ENCODE measurements at regions not wholly inside any gene's neighbourhood (a gene's known extent, or its start where the extent isn't known, plus 50 kb on each side); places are given as distances from the start of the nearest gene placed in this dataset.
"Not testable (repeated sequence)": the region's sequence is repeated elsewhere in the genome, so short reads cannot be mapped to it uniquely, and the experiment has no call there.

DNA sequence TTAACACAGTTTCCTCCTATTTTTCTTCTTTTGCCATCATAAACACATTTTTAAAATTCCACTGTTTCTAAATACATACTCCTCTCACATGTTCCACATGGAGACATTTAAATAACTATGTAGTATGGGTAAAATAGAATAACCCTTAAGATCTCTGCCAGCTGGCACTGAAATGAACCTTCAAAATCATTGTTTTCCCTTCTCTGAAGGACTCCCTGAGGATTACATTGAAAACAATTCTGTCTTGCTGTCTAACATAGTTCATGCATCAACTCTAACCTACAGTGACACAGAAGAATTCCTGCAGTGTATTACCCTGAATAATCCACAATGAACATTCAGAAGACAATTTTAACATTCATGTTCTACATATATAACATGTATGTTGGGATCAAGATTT, 1361.8 kb upstream of the CITED2 start:
- POLR2A ChIA-PET, result no interaction called here
- H3K36me3 Mint-ChIP-seq (ENCODE audit: low read depth), result no peaks in the 10 kb centered on the region
- H3K9me3 Mint-ChIP-seq, result no peaks in the 10 kb centered on the region
- H3K4me3 Mint-ChIP-seq, result no peak overlapping the region
- no peaks in the 10 kb centered on the region for H3K27me3 Mint-ChIP-seq
- no peak overlapping the region for H3K27ac Mint-ChIP-seq
- no peaks in the 10 kb centered on the region for H3K4me1 Mint-ChIP-seq
- CTCF ChIA-PET, result no interaction called here
- no peak for DNase-seq

DNA sequence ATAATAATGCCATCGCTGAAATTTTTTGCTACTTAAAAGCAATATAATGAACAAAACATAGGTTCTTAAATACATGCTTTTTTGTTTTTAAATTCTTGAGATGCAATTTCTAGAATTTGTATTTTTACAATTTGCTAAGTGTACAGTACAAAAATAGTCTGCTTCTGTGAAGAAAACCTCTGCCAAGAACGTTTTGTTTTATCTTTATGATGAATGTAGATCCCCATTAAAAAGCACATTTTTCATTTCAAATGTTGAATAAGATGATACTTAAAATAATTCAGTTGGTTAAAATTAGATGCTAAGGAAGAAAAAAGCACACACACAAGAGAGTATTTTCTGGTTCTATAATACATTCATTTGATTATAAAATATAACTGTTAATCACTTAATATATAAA, 1358.5 kb upstream of the CITED2 start:
- H3K4me1 Mint-ChIP-seq, result peaks cover 2% of the 10 kb centered on the region
- ChIA-PET CTCF (no interaction called here), POLR2A (no interaction called here)
- no peaks in the 10 kb centered on the region for H3K9me3 Mint-ChIP-seq
- no peak for DNase-seq
- no peaks in the 10 kb centered on the region for H3K27me3 Mint-ChIP-seq
- no peak overlapping the region for H3K27ac Mint-ChIP-seq
- no peak overlapping the region for H3K4me3 Mint-ChIP-seq
- no peaks in the 10 kb centered on the region for H3K36me3 Mint-ChIP-seq (ENCODE audit: low read depth)

DNA sequence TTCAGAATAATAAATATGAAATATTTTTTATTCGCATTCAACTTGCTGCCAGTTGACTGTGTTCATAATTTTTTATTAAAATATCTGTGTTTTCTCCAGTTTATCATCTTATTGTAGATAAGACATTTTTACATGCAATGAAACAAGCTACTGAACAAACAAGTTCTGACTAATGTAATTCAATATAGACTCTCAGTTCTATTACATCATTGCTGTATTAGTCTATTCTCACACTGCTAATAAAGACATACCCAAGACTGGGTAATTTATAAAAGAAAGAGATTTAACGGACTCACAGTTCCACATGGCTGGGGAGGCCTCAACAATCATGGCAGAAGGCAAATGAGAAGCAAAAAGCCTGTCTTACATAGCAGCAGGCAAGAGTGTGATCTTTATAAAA, 1357.7 kb upstream of the CITED2 start:
- no peaks in the 10 kb centered on the region for H3K36me3 Mint-ChIP-seq (ENCODE audit: low read depth)
- H3K27me3 Mint-ChIP-seq, result no peaks in the 10 kb centered on the region
- H3K4me3 Mint-ChIP-seq, result no peak overlapping the region
- H3K27ac Mint-ChIP-seq, result no peak overlapping the region
- DNase-seq, result no peak
- CTCF ChIA-PET, result no interaction called here
- no peaks in the 10 kb centered on the region for H3K9me3 Mint-ChIP-seq
- peaks cover 2% of the 10 kb centered on the region for H3K4me1 Mint-ChIP-seq
- POLR2A ChIA-PET, result no interaction called here

DNA sequence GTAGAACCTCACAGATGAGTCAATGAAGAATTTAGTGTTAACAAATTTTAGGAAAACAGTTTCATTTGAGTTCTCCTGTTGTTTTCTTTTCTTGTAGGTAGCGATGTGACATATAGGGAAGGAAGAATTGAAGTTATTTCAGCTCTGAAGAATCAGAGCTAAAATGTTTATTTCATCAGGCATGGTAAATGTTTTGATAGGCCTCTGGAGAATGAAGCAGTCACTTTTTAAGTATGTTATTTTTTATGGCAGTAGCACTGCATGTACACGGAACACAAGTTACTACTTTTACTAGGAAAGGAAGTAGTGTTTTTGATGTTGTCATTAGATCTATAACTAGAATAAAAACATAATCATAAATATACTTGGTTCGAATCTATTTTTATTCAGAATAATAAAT, 1357.3 kb upstream of the CITED2 start:
- Mint-ChIP-seq H3K36me3 (ENCODE audit: low read depth) (no peaks in the 10 kb centered on the region), H3K4me3 (no peak overlapping the region), H3K9me3 (no peaks in the 10 kb centered on the region), H3K27ac (no peak overlapping the region), H3K4me1 (peaks cover 2% of the 10 kb centered on the region), H3K27me3 (no peaks in the 10 kb centered on the region)
- CTCF ChIA-PET, result no interaction called here
- POLR2A ChIA-PET, result no interaction called here
- no peak for DNase-seq

DNA sequence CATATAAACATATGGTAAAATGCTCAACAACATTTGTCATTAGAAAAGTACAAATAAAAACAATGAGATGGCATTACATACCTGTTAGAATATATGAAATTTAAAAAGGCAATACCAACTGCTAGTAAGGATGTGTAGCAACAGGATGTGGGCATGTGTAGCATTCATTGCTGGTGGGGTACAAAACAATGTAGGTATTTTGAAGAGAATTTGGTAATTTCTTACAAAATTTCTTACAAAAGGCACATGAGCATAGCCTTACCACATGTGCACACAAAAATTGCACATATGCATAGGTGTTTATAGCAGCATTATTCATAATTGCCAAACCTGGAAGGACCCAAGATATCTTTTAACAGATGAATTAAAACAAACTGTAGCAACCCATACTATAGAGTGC, 1355.1 kb upstream of the CITED2 start:
- H3K4me1 Mint-ChIP-seq, result peaks cover 2% of the 10 kb centered on the region
- H3K36me3 Mint-ChIP-seq (ENCODE audit: low read depth), result no peaks in the 10 kb centered on the region
- DNase-seq, result no peak
- ChIA-PET POLR2A (no interaction called here), CTCF (no interaction called here)
- no peak overlapping the region for H3K4me3 Mint-ChIP-seq
- no peaks in the 10 kb centered on the region for H3K27me3 Mint-ChIP-seq
- H3K27ac Mint-ChIP-seq, result no peak overlapping the region
- H3K9me3 Mint-ChIP-seq, result no peaks in the 10 kb centered on the region

DNA sequence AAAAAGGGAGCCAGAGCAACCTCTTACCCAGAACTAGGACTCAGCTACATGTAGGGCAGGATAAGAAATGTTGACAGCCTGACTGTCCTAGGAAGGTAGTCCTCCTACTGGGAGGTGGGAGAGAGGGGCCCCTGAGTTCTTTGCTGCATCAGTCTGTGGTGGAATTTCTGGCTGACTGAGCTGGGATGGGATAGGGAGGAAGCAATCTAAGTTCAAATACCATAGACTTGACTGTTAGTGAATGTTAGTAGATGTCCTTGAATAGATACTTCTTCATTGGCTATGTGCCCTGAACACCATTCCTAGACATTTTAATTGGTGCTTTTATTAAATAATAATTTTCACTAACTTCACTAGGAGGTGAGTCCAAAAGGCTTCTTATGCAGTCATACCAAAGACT, 1343.6 kb upstream of the CITED2 start:
- Mint-ChIP-seq H3K4me1 (no peaks in the 10 kb centered on the region), H3K4me3 (no peak overlapping the region), H3K36me3 (ENCODE audit: low read depth) (no peaks in the 10 kb centered on the region), H3K9me3 (peaks cover 2% of the 10 kb centered on the region), H3K27ac (no peak overlapping the region), H3K27me3 (no peaks in the 10 kb centered on the region)
- no peak for DNase-seq
- CTCF ChIA-PET, result no interaction called here
- POLR2A ChIA-PET, result no interaction called here

DNA sequence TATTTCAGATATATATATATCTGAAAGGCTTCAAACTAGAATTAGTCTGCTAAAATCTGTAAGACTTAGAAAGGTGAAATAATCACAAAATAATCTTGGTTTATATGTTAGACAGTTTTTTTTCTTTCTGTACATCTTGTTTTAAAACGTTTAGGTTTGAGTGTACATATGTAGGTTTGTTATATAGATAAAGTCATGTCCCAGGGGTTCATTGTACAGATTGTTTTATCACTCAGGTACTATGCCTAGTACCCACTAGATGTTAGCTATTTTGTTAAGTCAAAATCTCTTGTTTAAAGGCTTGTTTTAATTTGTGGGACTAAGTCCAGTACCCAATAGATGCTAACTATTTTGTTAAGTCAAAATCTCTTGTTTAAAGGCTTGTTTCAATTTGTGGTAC, 1339.0 kb upstream of the CITED2 start:
- H3K4me3 Mint-ChIP-seq, result no peak overlapping the region
- CTCF ChIA-PET, result no interaction called here

DNA sequence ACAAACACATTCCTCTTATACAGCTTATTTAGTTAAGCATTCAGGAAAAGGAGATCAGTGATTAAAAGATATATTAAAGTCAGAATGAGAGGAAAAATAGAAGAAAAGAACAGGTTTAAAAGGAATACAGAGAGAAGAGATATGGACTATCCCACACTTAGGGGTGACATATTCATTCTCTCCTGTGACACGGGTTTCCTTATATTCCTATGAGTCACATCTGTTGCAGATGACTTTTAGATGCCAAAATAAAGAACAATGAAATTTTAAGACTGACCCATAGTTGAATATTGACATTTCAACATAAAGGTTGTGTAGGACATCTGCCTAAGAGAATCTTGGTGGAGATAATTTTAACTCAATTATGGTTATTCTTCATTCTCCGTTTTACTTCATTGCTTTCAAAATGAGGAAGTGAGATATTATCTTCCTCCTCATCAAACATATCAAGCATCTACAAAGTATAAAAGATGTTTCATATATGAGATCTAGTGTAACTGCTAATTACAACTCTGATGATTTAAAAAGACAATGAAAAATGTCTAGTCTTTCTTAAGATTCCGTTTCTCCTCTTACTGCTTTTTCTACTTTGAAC, 1336.7 kb upstream of the CITED2 start:
- Mint-ChIP-seq H3K36me3 (ENCODE audit: low read depth) (no peaks in the 10 kb centered on the region), H3K9me3 (no peaks in the 10 kb centered on the region), H3K4me3 (no peak overlapping the region), H3K27me3 (no peaks in the 10 kb centered on the region), H3K27ac (no peak overlapping the region), H3K4me1 (no peaks in the 10 kb centered on the region)
- ChIA-PET POLR2A (no interaction called here), CTCF (no interaction called here)
- no peak for DNase-seq

More for the DNA sequence above, 1339.0 kb upstream of the CITED2 start:
- Mint-ChIP-seq H3K27me3 (no peaks in the 10 kb centered on the region), H3K27ac (no peak overlapping the region), H3K9me3 (peaks cover 2% of the 10 kb centered on the region), H3K36me3 (ENCODE audit: low read depth) (no peaks in the 10 kb centered on the region), H3K4me1 (no peaks in the 10 kb centered on the region)
- POLR2A ChIA-PET, result no interaction called here
- DNase-seq, result no peak

DNA sequence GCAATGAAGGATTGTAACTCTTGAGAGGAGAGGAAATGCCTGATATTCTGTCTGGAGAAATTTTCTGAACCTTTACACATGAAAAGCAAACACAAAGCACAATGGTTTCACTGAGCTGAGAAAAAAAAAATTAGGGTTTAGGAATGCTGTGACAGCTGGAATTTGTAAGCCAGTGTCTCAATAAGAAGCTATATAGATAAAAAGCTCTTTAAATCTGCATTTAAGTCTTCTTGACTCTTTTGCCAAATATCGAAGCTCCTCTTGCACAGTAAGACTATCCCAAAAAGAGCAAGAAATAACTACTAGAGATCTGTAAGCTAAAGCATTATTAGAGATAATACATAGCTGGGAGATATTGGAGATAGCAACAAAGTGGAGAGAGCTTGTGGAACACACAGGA, 1334.0 kb upstream of the CITED2 start:
- CTCF ChIA-PET, result interaction anchor here (0.8 kb wide), 1 partner anchor 13 kb away, joined by 4 read pairs; no protein-coding TSS in a partner anchor
- no peak for DNase-seq
- POLR2A ChIA-PET, result no interaction called here
- Mint-ChIP-seq H3K36me3 (ENCODE audit: low read depth) (no peaks in the 10 kb centered on the region), H3K9me3 (no peaks in the 10 kb centered on the region), H3K27me3 (no peaks in the 10 kb centered on the region), H3K4me1 (no peaks in the 10 kb centered on the region), H3K27ac (no peak overlapping the region), H3K4me3 (no peak overlapping the region)

DNA sequence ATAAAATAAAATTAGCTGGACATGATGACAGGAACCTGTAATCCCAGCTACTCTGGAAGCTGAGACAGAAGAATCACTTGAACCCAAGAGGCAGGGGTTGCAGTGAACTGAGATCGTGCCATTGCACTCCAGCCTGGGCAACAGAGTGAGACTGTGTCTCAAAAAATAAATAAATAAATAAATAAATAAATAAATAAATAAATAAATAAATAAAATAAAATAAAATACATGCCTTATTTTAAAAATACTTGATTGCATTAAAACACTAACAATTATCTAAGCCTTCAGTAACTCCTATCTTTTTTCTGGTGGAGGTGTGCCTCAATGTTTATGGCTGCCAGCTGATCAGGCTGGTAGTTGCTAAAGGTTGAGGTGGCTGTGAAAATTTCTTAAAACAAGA, 1329.6 kb upstream of the CITED2 start:
- H3K27me3 Mint-ChIP-seq; H3K4me3 Mint-ChIP-seq; H3K4me1 Mint-ChIP-seq; POLR2A ChIA-PET; CTCF ChIA-PET; H3K9me3 Mint-ChIP-seq; H3K27ac Mint-ChIP-seq; H3K36me3 Mint-ChIP-seq (ENCODE audit: low read depth); DNase-seq: not testable (repeated sequence)

DNA sequence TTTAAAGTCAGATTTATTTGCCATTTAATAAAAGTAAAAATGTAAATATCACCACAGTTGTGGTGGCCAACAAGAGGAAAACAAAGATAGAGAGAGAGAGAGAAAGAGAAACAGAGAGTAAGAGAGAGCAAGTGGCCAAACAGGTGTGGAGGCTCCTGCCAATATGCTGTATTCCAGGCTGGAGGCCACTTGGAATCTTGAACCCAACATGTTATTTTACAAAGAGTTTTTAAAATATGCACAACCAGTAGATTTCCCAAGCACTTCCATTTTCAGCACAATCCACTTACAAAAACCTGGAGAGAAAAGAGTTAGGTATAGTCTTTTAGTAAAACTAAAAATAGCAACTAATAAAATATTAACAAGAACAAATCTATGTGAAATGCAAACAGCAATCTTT, 1323.1 kb upstream of the CITED2 start:
- Mint-ChIP-seq H3K4me1 (no peaks in the 10 kb centered on the region), H3K9me3 (no peaks in the 10 kb centered on the region), H3K27me3 (no peaks in the 10 kb centered on the region), H3K36me3 (ENCODE audit: low read depth) (no peaks in the 10 kb centered on the region), H3K27ac (no peak overlapping the region), H3K4me3 (no peak overlapping the region)
- CTCF ChIA-PET, result no interaction called here
- DNase-seq, result no peak
- POLR2A ChIA-PET, result no interaction called here

DNA sequence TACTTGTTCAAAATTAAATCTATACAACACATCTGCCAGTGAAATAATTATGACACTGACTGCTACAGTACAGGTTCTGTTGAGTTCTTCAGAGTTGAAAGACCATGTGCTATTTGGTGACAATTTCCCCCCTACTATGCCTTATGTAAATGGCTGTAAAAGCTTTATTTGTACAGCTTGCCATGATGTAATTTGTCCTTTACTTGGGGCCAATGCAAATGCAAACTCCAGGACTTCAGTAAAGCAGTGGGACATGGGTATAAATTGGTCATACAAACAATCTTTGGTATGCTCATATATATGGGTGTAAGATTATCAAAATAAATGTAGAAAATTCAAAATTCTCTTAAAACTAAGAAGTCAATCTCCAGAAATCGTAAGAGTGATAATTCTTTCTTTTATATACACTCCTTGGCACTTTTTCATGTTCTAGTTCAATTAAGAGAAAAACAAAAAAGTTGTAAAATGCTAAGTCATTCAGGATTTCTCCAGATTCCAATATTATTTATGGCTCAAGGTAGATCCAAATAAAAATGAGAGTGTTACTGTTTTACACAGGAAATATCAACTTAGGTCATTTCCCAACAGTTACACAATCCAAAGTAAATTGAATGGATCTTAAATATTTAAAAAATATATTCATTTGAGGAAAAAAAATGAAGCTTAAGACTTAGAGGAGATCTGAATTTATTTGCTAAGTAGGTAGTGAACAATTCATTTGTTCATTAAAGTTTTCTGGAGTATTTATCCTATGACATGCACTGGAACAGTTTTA, 1310.5 kb upstream of the CITED2 start:
- Mint-ChIP-seq H3K27ac (no peak overlapping the region), H3K27me3 (no peaks in the 10 kb centered on the region), H3K9me3 (no peaks in the 10 kb centered on the region), H3K4me1 (no peaks in the 10 kb centered on the region), H3K36me3 (ENCODE audit: low read depth) (no peaks in the 10 kb centered on the region), H3K4me3 (no peak overlapping the region)
- CTCF ChIA-PET, result no interaction called here
- POLR2A ChIA-PET, result no interaction called here
- no peak for DNase-seq

DNA sequence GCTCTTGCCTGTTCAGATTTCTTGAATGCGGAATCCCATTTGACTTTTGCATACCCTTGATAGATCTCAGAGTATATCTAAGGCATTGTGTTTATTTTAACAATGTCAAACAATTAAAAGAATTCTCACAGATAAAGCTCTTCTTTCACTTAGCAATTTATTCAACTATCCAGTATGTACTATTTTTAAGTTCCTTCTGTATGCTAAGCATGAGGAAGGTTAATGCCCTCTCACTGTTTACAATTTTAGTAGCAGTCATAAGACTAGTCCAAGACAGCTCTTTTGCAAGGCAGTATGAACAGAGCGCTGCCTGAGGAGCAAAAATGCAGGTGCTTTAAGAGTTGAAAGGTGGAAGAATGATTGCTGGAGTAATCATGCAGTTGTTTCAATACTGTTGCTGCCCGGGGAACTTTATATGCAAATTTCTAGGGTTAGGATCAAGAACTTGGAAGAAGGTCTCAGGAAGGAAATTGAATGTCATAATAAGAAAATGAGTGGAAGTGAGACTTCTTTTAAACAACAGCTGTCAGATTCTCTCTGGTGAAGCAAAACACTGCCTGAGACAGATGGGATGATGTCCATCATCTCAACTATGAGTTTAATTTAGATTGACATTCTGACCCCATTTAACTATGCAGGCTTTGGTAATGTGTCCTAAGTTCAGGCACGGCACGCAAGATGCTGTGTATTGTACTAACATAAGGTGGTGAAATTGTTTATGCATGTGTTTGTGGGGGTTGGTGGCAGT, 1303.5 kb upstream of the CITED2 start:
- H3K27me3 Mint-ChIP-seq, result no peaks in the 10 kb centered on the region
- CTCF ChIA-PET, result no interaction called here
- H3K27ac Mint-ChIP-seq, result no peak overlapping the region
- DNase-seq, result no peak
- POLR2A ChIA-PET, result no interaction called here
- H3K36me3 Mint-ChIP-seq (ENCODE audit: low read depth), result no peaks in the 10 kb centered on the region
- no peaks in the 10 kb centered on the region for H3K9me3 Mint-ChIP-seq
- no peak overlapping the region for H3K4me3 Mint-ChIP-seq
- no peaks in the 10 kb centered on the region for H3K4me1 Mint-ChIP-seq

DNA sequence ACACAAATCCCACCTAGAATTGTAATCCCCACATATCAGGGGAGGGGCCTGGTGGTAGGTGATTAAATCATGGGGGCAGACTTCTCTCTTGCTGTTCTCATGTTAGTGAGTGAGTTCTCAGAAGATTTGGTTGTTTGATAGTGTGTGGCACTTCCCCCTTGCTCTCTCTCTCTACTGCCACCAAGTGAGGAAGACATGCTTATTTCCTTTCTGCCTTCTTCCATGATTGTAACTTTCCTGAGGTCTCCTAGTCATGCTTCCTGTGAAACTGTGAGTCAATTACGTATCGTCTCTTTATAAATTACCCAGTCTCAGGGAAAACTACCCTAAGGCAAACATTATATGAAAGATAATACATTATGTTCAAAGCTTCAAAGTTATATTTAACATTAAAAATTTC, 1297.5 kb upstream of the CITED2 start:
- no peak overlapping the region for H3K27ac Mint-ChIP-seq
- H3K27me3 Mint-ChIP-seq, result no peaks in the 10 kb centered on the region
- no peaks in the 10 kb centered on the region for H3K9me3 Mint-ChIP-seq
- H3K4me1 Mint-ChIP-seq, result no peaks in the 10 kb centered on the region
- DNase-seq, result no peak
- CTCF ChIA-PET, result no interaction called here
- no peak overlapping the region for H3K4me3 Mint-ChIP-seq
- POLR2A ChIA-PET, result no interaction called here
- H3K36me3 Mint-ChIP-seq (ENCODE audit: low read depth), result no peaks in the 10 kb centered on the region

Measured in activated CD4-positive, alpha-beta T cell treated with anti-CD3 and anti-CD28 coated beads, Interleukin-2, amount 10 ng/mL, durations not matched to agents 7 days and 5 days (primary cell).